ENCODE measurements at regions not wholly inside any gene's neighbourhood (a gene's known extent, or its start where the extent isn't known, plus 50 kb on each side); places are given as distances from the start of the nearest gene placed in this dataset.

GRCh38 chr12:103198499-103198898 lies 241.0 kb downstream of the ASCL1 start:
- TF ChIP-seq CTCF (IDR thresholded peaks at IDR 0.05) (no peak), POLR2A (IDR thresholded peaks at IDR 0.05) (no peak), EP300 (IDR thresholded peaks at IDR 0.05) (no peak), POLR2AphosphoS5 (IDR thresholded peaks at IDR 0.05) (no peak)

All from stomach (tissue), 4 donors.